ENCODE measurements at regions not wholly inside any gene's neighbourhood (a gene's known extent, or its start where the extent isn't known, plus 50 kb on each side); places are given as distances from the start of the nearest gene placed in this dataset.

DNA sequence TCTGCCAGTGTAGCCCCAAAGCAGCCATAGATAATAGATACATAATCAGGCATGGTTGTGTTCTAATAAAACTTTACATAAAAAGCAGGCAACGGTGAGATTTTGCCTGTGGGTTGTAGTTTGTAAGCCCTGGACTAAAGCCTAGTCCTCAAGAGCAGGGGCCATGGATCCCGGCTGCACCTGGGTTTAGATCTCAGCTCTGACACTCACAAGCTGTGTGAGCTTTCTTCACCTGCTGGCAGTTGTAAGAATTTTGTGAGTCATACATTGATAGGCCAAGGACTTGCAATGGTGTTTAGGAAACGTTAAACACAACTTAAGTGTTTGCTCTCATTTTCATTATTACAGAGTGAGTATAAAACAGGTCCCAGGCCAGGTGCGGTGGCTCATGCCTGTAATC lies 395.8 kb upstream of the TBX3 start:
- TF ChIP-seq, protein P1, sequence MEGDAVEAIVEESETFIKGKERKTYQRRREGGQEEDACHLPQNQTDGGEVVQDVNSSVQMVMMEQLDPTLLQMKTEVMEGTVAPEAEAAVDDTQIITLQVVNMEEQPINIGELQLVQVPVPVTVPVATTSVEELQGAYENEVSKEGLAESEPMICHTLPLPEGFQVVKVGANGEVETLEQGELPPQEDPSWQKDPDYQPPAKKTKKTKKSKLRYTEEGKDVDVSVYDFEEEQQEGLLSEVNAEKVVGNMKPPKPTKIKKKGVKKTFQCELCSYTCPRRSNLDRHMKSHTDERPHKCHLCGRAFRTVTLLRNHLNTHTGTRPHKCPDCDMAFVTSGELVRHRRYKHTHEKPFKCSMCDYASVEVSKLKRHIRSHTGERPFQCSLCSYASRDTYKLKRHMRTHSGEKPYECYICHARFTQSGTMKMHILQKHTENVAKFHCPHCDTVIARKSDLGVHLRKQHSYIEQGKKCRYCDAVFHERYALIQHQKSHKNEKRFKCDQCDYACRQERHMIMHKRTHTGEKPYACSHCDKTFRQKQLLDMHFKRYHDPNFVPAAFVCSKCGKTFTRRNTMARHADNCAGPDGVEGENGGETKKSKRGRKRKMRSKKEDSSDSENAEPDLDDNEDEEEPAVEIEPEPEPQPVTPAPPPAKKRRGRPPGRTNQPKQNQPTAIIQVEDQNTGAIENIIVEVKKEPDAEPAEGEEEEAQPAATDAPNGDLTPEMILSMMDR (IDR thresholded peaks at IDR 0.05; ENCODE audit: control insufficient read depth, insufficient read depth, low read depth, low read length, missing control alignments): no peak
- no peak for DNase-seq (ENCODE audit: low read depth)
- H3K4me3 ChIP-seq (ENCODE audit: control insufficient read depth, low read depth, low read length): no peak overlapping the region

- no peak for DNase-seq (ENCODE audit: low read depth)
- TF ChIP-seq, protein P1 (IDR thresholded peaks at IDR 0.05; ENCODE audit: control insufficient read depth, insufficient read depth, low read depth, low read length, missing control alignments): no peak
- no peak overlapping the region for H3K4me3 ChIP-seq (ENCODE audit: control insufficient read depth, low read depth, low read length)
Observed at GRCh38 chr12:115078990-115079389, 395.0 kb upstream of the TBX3 start.

DNA sequence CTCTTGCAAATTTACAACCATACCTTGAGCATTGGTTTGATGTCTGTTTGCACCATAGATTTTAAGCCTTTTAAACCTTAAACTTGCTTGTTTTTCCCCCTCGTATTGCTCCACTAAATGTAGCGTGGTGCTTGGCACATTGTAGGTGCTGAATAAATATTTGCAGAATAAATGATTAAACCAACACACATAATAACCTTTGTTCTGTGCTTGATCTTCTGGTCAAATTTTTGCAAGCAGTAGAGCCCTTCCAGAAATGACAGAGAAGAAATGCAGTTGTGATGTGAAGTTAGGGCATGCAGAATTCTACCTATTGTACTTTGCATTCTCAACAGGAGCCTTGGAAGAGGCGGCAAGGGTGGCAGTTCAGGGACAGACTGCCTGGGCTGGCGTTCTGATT lies 394.4 kb upstream of the TBX3 start:
- TF ChIP-seq, protein P1 (IDR thresholded peaks at IDR 0.05; ENCODE audit: control insufficient read depth, insufficient read depth, low read depth, low read length, missing control alignments): no peak
- DNase-seq (ENCODE audit: low read depth): no peak
- H3K4me3 ChIP-seq (ENCODE audit: control insufficient read depth, low read depth, low read length): no peak overlapping the region

- TF ChIP-seq, protein P1 (IDR thresholded peaks at IDR 0.05; ENCODE audit: control insufficient read depth, insufficient read depth, low read depth, low read length, missing control alignments): no peak
- no peak overlapping the region for H3K4me3 ChIP-seq (ENCODE audit: control insufficient read depth, low read depth, low read length)
- no peak for DNase-seq (ENCODE audit: low read depth)
Observed at GRCh38 chr12:115075552-115076170, 391.7 kb upstream of the TBX3 start.

- no peak for DNase-seq (ENCODE audit: low read depth)
Observed at GRCh38 chr12:115074617-115075016, 390.6 kb upstream of the TBX3 start.

DNA sequence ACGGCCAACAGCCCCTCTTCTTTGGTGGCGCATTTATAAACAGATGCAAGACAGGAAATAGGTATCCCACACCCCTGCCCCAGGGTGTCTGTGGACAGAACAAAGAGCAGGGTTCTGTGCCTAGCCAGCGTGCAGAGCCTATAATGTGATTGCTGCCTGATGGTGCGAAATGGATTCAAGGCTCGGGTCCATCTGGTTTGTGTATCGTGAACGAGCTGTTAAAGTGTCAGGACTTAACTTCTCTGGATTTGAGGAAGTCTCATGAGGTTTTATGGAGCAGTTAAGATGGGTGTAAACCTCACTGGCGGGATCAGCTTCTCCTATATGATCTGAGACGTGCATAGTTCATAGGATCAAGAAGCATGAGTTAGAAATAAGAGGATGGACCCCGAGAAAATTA lies 388.7 kb upstream of the TBX3 start:
- no peak for DNase-seq (ENCODE audit: low read depth)
- TF ChIP-seq, protein P1 (IDR thresholded peaks at IDR 0.05; ENCODE audit: control insufficient read depth, insufficient read depth, low read depth, low read length, missing control alignments): no peak
- no peak overlapping the region for H3K4me3 ChIP-seq (ENCODE audit: control insufficient read depth, low read depth, low read length)

More at GRCh38 chr12:115074617-115075016, 390.6 kb upstream of the TBX3 start:
- H3K4me3 ChIP-seq (ENCODE audit: control insufficient read depth, low read depth, low read length): no peak overlapping the region
- TF ChIP-seq, protein P1 (IDR thresholded peaks at IDR 0.05; ENCODE audit: control insufficient read depth, insufficient read depth, low read depth, low read length, missing control alignments): no peak
